Daoy (cell line): ENCODE measurements at regions not wholly inside any gene's neighbourhood (a gene's known extent, or its start where the extent isn't known, plus 50 kb on each side); places are given as distances from the start of the nearest gene placed in this dataset.

Experiments
- DNase-seq: peaks from one replicate; pipeline ENCODE4 v3.0.0-alpha.2; 2015; ENCODE audit warnings: low read depth

GRCh38 chr12:4857472-4858291, 52.0 kb upstream of the KCNA1 start:
- peak; percentile 69 for DNase-seq

- no peak for DNase-seq
These were observed 51.3 kb upstream of the KCNA1 start for GRCh38 chr12:4858386-4858785.

- no peak for DNase-seq
These were observed 50.1 kb upstream of the KCNA1 start for GRCh38 chr12:4859478-4860210.
